HuH-7 (cell line): ENCODE measurements at regions not wholly inside any gene's neighbourhood (a gene's known extent, or its start where the extent isn't known, plus 50 kb on each side); places are given as distances from the start of the nearest gene placed in this dataset.

Experiments used
- DNase-seq: peaks from one replicate; pipeline ENCODE4 v3.0.0; 2011; ENCODE audit warnings: low spot score

GRCh38 chr11:10619131-10619680 is 50.7 kb upstream of the LYVE1 start:
- DNase-seq: no peak

GRCh38 chr11:10618490-10618889 is 50.0 kb upstream of the LYVE1 start:
- DNase-seq: no peak
